Eye (tissue), 1 donor: ENCODE measurements at regions not wholly inside any gene's neighbourhood (a gene's known extent, or its start where the extent isn't known, plus 50 kb on each side); places are given as distances from the start of the nearest gene placed in this dataset.
"Not testable (repeated sequence)": the region's sequence is repeated elsewhere in the genome, so short reads cannot be mapped to it uniquely, and the experiment has no call there.

Source experiments
- DNase-seq: peaks from one replicate; pipeline ENCODE4 v3.0.0-alpha.2; 2015

DNA sequence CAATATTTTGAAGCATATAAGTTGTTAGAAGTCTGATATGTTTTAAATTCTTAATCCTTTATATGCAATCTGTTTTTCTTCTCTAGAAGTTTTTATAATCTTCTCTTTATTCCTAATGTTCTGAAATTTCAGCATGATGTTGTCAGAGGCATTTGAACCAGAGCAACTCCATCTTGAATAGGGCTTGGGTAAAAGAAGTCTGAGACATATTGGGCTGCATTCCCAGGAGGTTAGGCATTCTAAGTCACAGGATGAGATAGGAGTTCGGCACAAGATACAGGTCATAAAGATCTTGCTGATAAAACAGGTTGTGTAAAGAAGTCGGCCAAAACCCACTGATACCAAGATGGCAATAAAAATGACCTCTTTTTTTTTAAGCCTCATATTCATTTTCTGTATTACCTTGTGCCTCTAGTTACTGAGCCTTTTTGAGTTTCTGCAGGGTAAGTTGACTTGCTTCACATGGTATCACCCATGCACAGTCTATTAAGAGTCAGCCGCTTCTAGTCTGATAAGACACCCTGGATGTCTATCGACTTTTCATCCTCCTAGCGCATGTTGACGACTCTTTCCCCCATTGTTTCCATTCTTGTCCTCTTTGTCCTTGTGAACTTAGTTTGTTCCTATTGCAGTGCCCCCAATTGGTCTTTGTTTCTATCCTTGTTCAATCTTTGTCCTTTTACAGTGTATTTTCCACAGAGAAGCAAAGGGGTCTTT is 80.8 kb upstream of the RNU6-1 start:
- no peak for DNase-seq

DNA sequence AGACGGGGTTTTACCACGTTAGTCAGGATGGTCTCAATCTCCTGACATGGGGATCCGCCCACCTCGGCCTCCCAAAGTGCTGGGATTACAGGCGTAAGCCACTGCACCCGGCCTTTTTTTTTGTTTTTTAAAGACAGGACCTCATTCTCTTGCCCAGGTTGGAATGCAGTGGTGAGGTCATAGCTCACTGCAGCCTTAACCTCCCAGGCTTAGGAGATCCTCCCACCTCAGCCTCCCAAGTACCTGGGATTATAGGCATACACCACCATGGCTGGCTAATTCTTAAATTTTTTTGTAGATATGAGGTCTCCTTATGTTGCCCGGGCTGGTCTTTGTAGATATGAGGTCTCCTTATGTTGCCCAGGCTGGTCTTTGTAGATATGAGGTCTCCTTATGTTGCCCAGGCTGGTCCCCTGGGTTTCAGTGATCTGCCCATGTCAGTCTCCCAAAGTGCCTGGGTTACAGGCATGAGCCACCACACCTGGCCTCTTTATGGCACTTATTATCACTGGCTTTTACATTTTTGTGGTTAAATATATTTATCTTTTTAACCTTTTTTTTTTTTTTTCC is 82.3 kb upstream of the RNU6-1 start:
- DNase-seq: no peak

DNA sequence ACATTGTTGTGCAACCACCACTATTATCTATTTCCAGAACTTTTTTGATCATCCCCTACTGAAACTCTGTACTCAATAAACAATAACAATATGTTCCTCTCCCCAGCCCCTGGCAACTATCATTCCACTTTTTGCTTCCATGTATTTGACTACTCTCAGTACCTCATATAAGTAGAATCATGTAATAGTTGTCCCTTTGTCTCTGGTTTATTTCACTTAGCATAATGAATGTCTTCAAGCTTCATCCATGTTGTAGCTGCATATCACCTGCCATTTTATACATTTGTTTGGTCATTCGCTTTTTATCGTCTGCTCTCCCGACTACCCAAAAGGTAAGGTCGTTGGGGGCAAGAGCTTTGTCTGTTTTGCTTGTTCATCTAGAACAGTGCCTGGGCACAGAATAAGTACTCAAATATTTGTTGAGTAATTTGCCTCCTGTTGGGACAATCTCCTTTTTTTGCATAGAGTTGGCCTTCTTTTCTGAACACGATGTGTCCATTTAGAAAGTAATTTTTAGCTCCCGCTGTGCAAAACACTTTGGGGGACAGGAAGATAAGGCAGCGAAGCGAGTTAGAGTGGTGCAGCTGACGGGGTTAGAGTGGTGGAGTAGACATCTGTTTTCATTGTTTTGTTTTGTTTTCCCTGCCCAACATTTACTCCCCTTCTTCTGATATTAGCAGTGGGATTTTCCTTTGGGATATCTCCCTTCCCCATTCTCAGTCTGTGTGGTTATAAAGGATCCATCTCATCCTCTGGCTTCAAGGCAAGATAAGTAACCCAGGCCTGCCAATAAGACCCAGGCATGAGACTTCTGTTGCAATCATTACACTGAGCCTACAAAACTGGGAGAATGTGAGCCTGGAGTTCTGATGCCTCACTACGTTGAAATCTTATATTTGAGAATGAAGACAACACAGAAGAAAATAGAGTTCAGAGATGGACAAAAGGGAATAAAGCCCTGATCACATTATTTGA is 83.4 kb upstream of the RNU6-1 start:
- DNase-seq: no peak

DNA sequence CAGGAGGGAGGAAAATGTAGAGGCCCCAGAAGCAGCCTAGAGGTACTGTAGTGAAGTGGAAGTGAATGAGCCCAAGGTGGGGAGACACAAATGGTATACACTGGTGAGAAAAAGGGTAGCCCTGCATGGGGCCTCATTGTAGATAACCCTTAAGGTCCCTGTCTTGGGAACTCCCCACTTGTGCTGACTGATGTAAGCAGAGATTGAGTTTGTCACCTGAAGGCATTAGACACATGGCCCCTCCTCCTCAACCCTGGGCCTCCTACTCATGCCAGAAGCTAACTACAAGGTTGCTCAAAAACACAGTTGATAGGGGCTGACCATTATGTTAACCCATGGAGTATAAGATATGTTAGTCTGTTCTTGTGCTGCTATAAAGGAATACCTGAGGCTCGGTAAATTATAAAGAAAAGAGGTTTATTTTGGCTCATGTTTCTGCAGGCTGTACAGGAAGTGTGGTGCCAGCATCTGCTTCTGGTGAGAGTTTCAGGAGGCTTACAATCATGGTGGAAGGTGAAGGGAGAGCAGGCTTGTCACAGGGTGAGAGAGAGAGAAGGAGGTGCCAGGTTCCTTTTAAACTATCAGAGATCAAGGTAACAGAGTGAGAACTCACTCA is 84.6 kb upstream of the RNU6-1 start:
- no peak for DNase-seq

DNA sequence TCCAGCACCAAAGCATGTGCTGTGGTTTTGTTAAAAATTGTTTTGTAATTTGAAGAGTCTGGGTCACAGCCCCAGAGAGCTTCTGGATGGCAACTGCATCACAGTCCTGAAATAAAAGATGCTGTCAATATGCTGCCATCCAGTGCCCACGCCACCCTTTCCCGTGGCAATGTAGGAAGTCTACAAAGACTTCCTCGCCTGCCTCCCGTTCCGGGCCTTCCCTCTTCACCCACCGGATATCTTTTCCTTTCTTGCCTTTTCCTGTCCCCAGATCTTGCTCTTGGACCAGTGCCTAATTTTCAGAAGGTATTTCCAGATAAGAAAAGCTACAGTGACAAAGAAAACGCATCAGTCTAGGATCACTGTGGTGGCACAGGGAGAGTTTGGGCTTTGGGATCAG is 85.3 kb upstream of the RNU6-1 start:
- no peak for DNase-seq

DNA sequence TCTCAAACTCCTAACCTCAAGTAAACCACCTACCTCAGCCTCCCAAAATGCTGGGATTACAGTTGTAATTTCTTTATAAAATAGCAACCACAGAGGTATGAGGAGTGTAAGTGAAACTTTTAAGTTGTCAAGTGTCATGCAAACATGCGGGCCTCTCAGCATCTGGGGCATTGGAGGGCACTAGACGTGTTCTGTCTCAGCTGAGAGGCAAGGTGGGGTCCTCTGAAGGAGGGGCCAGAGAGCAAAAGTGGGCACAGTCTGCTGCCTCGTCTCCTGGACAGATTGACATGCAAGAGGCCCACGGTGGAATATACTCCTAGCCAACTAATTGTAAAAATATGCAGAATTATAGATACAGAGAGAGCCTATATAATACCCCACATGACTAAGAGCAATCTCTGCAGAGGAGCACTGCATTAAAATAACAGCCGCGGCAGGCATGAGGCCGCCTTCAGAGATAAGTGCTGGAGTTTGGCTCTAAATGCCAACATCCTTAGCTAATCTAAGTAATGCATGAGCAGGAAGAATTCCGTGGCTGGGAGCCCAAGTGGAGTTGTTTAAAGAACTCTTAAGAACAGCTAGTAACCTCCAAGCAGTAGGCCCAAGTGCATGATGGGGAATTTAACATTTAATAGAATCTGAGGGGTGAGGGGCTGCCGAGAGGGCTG is 87.8 kb upstream of the RNU6-1 start:
- DNase-seq: peak; percentile 87

DNA sequence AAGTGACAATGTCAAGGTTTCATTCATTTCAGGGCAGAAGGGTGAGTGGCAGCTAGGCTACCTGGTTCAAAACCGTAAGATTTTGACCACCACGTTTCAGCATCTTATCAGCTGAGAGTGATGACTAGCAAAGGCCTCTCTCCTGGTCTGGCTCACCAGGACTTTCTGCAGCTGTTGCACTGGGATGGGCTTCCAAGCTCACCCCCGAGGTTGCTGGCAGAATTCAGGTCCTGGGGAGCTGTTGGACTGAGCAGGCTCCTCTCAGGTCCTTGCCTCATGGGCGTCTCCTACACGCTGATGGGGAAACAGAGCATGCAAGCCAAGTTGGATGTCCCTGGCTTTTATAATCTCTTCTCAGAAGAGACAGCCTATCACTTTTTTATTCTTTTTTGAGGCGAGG is 88.8 kb upstream of the RNU6-1 start:
- DNase-seq: no peak

DNA sequence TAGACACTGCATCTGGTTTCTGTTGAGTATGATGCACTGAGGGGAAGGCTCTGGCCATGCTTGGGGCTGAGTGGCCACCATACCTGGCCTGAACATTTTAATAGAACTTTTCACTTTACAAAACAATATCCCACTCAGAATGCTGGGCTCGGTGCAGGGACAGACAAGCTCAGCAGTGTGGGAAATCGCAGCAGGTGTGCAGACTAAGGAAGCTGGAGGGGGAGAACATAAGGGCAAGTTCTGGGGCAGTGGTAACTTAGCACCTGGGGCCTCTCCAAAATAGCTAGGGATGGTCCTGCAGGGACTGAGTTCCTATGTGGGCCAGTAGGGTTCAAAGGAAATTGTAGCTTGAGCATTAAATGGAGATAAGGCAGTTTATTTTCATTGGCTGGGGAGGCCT is 90.9 kb upstream of the RNU6-1 start:
- no peak for DNase-seq

DNA sequence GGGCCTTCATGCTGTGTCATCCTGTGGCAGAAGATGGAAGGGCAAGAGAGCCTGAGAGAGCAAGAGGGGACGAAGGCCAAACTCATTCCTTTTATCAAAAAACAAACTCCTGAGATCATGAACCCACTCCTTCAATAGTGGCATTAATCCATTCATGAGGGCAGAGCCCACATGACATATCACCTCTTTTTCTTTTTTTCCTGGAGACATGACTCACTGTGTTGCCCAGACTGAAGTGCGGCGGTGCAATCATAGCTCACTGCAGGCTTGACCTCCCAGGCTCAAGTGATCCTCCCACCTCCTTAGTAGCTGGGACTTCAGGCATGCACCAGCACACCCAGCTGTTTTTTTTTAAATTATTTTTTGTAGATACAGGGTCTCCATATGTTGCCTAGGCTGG is 92.0 kb upstream of the RNU6-1 start:
- DNase-seq: no peak

DNA sequence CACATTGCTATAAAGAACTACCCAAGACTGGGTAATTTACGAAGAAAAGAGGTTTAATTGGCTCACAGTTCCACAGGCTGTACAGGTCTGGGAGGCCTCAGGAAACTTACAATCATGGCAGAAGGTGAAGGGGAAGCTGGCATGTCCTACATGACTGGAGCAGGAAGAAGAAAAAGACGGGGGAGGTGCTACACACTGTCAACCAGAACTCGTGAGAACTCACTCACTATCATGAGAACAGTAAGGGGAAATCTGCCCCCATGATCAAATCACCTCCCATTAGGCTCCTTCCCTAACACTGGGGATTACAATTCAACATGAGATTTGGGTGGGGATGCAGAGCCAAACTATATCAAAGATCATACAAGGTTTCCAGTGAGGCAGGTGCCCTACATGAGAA is 94.3 kb upstream of the RNU6-1 start:
- not testable (repeated sequence) for DNase-seq

DNA sequence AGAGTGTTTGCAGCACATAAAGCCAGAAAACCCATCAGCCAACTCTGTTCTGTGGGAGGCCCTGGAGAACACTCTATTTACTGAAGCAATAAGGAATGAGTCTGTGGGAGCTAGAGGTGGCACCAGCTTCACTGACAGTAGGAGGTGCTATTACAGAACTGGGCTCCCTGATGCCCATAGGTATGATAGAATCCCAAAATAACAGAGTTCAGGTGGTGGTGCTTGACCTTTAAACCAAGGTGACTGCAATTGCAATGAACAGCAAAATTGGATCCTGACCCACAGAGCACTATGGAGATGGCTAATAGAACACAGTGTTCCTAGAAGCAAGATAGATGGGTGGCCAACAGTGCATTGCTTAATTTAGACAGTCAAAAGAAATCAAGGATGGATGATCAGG is 95.4 kb upstream of the RNU6-1 start:
- DNase-seq: no peak

DNA sequence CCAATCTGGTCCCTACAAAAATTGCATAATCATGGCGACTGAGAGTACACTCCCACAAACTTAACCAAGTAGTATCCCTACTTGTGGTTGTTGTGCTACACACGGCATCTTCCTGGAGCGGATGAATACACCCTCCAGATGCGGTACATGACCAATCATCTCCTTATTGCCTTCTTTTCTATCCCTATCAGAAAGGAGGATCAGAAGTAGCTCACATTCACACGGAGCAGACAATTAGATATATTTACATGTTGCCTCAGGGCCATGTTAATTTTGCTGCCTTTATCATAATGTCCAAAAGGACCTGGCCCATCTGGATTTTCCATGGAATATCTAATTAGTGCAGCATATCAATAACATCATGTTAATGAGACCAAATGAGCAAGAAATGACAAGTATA is 96.4 kb upstream of the RNU6-1 start:
- no peak for DNase-seq

DNA sequence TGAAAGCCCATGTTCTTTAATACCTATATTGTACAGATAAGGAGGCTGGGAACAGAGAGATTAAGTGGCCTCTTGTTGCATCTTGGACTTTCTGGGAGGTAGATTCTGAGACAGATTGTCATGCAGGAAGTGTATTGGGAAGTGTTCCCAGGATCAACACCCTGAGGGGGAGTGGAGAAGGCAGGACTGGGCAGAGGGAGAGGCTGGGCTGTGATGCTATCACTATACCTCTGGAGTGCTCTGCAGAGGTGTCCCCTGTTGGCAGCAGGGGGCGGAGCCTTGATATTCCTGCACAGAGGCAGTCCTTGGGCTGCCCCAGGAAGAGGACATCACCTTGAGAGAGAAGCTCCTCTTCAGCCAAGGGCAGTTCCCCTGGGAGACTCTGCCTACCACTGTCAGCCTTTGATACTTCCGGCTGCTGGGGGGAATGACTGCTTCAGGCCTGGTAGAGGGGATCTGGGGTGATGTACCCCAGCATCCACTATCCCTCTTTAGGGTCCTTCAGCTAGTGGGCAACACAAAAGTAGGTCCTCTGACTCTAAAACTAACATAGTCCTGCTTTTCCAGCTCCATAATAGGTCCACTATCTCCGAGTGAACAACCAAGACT is 97.4 kb upstream of the RNU6-1 start:
- no peak for DNase-seq

DNA sequence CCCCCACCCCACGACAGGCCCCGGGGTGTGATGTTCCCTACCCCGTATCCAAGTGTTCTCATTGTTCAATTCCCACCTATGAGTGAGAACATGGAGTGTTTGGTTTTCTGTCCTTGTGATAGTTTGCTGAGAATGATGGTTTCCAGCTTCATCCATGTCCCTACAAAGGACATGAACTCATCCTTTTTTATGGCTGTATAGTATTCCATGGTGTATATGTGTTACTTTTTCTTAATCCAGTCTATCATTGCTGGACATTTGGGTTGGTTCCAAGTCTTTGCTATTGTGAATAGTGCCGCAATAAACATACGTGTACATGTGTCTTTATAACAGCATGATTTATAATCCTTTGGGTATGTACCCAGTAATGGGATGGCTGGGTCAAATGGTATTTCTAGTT is 99.3 kb upstream of the RNU6-1 start:
- not testable (repeated sequence) for DNase-seq

DNA sequence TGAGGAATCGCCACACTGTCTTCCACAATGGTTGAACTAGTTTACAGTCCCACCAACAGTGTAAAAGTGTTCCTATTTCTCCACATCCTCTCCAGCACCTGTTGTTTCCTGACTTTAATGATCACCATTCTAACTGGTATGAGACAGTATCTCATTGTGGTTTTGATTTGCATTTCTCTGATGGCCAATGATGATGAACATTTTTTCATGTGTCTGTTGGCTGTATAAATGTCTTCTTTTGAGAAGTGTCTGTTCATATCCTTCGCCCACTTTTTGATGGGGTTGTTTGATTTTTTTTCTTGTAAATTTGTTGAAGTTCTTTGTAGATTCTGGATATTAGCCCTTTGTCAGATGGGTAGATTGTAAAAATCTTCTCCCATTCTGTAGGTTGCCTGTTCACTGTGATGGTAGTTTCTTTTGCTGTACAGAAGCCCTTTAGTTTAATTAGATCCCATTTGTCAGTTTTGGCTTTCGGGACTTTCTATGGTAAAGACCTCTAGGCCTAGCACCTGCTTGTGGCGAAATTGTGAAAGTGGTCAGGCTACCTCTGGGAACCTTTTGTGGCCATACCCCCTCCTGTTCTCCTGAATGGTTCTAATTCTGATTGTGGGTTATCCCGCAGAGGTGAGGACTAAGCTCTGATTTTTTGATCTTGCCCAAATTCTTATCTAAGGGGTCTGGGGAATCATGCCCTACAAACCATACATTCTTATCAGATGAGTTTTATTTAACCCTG is 99.9 kb upstream of the RNU6-1 start:
- DNase-seq: not testable (repeated sequence)

DNA sequence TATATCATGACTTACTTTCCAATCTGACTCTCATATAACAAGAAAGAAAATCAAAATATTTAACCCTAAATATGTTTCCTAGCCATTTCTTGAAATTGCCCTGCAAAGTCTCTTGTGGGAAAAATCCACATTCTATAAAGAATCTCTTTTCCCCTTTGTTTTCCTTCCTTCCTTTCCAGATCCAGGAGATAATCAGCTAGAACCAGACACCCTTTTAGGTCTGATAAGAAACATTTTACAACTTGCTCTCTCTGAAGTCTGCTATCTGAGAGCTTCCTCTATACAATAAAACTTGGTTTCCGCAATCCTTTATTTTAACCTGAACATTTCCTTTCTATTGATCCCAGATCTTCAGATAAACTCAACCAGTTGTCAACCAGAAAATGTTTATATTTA is 100.5 kb upstream of the RNU6-1 start:
- no peak for DNase-seq

DNA sequence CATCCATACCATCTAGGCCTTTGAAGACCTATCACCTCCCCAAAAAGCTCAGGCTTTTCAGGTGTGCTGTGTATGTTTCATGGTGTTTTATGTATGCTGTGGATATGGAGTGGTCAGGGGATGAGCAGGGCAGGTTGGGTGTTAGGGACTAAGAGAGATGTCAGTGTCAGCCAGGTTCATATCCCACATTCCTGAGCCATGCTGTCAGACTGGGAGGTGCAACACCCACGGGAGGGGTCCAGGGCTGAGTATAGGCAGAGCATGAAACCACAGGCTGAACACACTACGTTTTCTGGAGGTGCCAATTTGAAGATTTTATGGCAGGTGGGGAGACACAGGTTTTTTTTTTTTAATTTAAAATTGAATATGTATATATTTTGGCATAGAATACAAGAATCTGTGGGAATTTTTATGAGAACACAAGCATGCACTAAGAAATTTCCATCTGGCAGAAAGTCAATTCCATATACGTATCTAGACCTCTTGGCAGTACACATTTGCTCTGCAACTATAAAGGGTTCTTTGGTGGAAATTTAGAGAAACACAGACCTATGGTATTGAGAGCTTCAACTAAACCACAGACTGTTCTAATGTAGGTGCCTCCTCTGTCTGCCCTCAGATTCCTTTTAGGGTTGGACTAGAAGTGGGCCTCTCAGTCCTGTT is 101.9 kb upstream of the RNU6-1 start:
- no peak for DNase-seq

DNA sequence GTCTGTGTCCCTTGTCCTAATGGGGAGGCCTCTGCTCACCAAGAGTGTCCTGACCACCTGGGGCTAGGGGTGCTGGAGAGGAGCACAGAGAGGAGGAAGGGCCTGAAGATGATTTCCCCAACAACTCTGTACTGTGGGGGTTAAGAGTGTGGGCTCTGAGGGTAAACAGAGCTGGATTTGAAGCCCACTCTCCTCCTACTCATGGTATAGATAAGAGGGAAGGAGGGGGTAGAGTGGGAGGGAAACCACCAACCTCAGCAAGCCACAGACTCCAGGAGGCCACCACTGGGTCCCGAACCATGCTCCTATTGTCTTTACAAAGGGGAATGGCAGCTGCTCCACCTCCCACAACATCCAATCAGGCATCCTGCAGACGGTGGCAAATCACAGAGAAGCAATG is 103.6 kb upstream of the RNU6-1 start:
- no peak for DNase-seq

DNA sequence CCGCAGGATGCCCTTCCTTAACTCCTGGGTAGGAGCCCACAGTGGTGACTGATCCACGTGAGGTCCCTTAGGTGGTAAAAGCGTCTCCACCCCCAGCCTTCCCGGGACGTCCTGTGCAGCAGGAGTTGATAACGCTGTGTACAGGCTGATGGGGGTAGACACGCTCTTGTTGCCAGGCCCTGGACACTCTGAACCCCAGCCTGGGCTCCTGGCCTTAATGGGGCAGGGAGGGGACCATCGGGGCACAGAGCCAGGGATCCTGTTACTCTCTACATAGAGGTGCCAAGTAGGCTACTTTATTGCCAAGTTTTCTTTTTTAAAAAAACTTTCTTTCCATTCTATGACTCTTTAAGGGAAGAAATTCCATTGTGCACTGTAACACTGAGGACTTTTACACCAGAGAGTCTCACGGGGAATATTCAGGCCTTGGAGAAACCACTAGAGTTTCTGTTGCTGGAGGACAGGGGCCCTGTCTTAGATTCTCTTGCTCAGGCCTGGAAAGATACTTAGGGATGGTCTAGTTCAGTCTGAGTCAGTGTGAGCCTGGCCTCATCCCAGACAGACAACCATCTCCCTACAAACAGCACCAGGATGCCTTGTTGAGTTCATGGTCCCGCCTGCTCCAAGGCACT is 104.3 kb upstream of the RNU6-1 start:
- no peak for DNase-seq

DNA sequence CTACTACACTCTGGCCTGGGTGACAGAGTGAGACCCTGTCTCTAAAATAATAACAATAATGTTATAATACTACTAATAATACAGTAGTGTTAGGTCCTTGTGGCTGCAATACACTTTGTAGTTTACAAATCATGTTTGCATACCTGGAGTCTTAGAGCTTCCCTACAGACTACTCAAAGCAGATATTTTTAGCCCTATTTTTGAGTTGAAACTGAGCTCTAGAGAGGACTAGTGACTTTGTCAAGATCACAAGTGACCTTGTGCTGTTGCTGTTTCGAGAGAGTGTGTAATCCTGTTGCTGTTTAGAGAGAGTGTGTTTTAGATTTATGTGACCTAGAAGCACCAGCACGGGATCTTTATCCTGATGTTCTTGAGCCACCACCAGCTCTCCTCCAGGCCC is 105.3 kb upstream of the RNU6-1 start:
- DNase-seq: no peak
